ENCODE measurements at regions not wholly inside any gene's neighbourhood (a gene's known extent, or its start where the extent isn't known, plus 50 kb on each side); places are given as distances from the start of the nearest gene placed in this dataset.

DNA sequence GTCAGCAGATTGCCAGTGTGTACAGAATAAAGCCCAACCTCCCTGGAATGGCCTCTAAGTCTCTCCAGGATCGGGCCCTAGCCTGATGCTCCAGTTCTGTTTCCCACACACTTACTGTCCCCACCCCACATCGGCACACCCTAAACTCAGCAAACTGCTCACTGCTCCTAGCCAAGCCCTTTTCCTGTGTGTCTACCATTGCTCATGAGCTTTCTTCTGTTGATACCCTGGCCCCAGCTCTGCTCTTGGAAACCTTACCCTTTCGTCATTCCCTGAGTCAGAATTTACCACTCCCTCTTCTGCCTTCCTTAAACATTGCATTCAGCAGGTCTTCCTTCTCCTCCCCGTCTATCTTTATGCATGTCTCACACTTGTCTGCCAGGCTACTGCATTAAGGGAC is 158.9 kb downstream of the TMX1 start:
- no peak for DNase-seq

DNA sequence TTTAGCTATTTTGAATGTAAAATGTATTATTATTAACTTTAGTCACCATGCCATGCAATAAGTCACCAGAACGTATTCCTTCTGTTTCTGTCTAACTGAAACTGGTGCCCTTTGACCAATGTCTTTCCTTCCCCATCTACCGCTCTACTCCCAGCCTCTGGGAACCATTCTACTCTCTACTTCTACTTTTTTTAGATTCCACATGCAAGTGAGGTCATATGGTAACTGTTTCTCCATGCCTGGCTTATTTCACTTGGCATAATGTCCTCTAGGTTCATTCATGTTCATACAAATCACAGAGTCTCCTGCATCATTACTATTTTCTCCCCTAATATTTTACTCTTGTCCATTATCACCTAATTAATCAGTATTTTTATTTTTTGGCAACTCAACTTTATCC is 160.1 kb downstream of the TMX1 start:
- DNase-seq: no peak

DNA sequence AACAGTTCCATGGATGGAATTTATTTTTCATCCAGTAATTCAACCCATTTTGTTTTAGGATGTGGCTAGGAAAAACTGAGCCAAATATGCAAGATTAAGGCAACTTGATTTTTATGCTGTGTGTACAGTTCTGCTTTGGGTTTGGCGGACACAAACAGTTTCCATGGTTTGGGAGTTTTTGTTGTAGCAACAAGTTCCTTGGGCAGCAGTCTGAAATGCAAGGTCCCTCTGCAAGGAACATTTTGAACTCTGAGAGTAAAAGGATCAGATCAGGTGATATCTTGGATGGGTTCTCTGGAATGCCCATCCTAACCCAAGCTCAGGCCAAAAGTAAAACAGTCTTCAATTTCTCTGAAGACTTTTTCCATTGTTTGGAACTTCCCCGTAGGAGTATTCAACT is 161.2 kb downstream of the TMX1 start:
- no peak for DNase-seq

DNA sequence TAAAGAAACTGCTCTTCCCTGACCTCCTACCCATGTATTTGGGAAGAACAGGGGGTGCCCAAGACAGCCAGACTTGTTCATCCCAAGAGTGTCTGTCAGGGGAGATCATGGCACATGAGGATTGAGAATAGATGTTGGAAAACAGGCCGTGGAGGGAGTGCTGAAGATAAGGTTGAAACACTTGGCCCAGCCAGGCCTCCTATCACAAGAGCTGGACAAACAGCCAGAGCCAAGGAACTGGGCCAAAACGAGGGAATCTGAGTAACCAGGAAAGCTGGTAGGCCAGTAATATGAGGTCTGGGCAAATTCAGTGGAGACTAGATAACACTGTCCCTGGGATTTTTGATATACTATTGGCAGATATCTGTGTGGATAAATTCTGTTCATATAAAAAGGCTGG is 161.7 kb downstream of the TMX1 start:
- DNase-seq: no peak

DNA sequence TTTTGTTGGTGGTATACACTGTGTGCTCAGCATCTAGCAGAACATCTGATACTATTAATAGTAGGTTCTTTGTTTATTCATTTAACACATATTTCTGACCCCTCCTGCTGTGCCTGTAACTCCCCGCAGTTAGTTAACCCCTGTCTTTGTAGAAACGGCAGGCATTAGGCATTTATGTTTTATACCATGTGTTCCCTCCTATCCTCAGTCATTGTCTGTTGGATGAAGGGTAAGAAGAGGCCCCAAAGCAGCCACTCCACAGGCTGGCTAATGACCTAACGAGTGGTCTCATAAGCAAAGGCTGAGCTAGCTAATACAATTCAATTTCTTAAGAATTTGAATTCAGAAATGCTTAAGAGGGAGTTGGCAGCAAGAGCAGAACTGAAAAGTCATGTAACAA is 170.8 kb downstream of the TMX1 start:
- DNase-seq: no peak

DNA sequence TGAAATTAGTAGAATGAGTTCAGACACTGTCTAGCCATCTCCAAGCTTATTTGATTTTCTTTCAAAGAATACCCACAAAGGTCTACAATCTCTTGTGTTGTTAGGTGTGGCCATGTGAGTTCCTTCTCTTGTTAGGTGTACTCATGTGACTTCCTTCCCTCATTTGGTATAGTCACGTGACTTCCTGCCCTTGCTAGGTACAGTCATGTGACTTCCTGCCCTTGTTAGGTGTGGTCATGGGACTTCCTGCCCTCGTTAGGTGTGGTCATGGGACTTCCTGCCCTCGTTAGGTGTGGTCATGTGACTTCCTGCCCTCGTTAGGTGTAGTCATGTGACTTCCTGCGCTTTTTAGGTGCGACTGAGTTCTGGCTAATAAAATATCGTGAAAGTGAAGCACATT is 179.6 kb downstream of the TMX1 start:
- DNase-seq: no peak

DNA sequence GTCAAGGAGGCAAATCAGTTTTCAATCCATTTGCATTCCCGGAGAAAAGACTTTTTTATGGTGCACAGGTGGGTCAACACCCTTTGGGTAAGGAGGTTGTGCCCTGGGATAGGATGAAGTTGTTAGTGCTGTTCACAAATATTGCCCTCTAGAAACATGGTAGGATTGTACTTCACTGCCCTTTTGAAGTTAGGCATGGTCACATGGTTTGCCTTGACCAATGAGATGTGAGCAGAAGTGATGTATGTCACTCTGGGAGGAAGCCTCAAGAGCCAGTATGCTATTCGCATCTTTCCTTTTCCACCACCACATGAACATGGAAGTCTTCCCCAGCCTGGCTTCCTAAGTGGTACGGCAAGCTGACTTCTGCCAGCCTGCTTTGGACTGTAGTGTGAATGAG is 182.7 kb downstream of the TMX1 start:
- DNase-seq: no peak

DNA sequence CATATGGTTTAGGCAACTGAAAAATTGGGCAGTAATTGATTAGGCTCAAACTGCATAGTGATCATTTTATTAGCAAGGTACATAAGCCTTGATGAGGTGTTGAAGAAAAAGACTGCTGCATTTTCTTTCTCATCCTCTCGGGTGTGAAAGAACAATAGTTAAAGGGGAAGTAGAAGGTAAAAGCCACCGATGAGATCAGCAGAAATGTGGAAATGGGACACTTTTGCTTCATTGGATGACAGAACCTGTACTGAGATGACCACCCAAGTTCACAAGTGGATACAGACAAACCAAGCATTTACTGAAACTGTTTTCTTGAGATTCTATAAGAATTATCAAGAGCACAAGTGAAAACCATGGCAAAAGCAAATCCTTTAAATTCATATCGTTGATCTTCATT is 184.0 kb downstream of the TMX1 start:
- no peak for DNase-seq

DNA sequence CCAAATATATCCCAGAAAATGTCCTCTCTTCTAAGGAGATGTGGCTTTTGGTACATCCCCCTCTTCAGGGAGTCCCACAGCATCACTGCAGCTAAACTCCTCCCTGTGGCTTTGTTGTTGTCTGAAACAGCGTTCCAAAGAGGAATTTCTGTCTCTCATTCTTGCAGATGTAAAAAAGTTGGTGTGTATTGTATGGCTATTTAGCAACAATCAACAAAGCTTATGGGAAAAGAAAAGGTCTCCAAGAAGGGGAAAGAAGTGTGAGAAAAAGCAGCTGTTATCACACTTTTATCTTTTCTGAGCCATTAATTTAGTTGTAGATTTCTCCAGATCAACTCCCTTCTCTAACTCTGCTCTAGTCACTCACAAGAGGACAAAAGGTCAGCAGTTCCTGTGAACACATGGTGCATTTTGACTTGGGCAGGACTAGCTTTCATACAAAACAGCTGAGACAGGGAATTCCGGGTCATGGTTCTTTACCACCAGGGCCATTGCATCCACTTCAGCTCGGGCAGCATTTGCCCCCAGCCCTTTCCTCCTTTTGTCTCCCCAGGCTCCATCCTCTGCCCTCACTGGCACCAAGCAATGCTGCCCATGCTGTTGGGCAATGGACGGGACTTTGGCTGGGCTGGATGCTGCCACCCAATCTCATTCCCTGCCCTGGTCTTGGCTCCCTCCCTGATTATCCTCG is 184.7 kb downstream of the TMX1 start:
- peak; percentile 29 for DNase-seq

DNA sequence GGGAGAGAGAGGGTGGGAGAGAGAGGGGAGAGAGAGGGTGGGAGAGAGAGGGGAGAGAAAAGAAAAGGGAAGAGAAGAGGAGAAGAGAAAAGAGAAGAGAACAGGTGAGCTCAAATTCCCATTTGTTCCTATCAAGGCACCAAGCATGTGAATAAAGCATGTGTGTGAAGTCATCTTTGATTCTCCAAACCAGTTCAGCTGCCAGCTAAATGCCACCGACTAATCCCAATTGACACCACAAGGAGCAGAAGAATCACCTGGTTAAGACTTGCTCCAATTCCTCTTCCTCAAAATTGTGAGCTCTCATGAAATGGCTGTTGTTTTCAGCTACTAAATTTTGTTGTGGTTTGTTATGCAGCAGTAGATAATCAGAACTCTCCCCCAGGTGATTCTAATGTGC is 188.9 kb downstream of the TMX1 start:
- no peak for DNase-seq

DNA sequence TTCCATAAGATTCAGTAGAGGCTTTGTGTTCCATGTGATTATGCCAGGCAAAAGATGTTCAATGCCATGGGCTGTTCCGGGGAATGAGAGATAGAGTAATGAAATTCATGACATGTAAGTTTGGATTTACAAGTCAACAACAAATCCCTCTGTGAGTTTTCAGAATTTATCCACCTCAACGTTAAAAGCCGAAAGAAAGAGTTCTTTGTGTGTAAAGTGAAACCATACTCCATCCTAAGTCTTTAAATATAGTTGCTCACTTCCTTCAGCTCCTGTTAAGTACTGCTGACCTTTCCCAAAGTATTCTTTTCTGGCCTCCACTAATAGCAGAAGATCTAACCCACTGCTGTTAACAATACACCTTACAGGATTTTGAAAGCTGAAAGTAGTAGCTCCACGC is 190.0 kb downstream of the TMX1 start:
- DNase-seq: no peak

DNA sequence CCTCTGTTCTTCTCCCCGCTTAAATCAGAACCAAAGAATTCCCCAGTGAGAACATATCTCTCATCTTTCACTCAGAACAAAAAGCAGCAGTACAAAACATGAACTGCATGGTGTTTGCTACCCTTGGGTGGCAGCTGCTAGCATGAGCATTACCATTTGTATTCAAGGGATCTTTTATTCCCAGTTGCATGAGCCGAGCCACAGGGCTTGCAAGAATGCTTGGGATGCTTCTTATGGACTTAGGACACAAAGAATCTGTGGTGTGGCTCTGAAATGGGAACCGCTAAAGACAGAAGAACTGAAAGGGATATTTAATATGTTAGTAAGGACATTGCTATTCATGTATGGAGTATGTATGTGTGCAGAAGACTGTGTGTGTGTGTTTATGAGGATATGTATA is 190.6 kb downstream of the TMX1 start:
- DNase-seq: no peak

DNA sequence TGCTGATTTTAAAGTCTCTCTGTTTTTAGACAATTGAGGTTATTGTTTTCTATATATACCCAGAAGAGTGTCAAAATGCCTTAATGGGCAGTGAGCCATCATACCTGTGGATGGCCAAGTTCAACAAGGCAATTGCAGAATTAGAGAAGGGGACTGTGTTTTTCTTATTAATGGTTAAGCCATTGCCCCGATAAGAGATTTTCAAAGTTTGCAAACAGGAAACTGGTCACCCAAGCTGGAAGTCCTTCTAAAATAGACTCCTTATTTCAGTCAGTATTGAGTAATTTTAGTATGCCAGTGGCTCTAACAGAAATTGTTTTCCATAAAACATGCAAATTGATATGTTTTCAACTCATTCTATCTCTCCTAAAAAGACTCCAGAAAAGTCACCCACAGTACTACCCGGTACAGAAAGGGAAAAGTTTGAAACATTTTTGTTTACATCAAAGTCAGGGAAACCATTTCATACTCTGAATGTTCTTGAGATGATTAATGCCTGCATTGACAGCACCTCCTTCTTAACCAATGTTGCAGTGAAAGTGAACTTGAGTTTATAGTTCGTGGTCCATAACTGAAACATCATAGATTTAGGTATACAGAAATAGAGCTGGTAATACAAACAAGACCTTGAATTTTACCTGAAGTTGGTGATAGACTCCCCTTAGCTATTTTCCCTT is 191.1 kb downstream of the TMX1 start:
- DNase-seq: no peak

DNA sequence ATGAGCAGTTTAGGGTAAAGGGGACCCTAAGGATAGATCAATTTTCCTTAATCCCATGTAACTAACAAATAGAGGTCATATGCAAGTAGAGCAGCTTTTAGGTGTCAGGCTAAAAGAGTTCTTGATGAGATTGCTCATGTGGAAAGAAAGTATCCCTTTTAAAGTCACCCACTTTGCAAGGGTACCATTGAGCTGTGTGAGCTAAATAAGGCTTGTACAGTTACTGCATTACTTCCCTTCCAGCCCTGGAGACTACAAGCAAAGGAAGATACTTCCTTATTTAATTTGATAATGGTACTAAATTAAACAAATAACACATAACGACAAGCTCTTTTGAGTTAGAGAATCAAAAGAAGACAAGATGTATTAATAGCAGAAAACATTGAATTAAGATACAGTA is 191.7 kb downstream of the TMX1 start:
- no peak for DNase-seq

DNA sequence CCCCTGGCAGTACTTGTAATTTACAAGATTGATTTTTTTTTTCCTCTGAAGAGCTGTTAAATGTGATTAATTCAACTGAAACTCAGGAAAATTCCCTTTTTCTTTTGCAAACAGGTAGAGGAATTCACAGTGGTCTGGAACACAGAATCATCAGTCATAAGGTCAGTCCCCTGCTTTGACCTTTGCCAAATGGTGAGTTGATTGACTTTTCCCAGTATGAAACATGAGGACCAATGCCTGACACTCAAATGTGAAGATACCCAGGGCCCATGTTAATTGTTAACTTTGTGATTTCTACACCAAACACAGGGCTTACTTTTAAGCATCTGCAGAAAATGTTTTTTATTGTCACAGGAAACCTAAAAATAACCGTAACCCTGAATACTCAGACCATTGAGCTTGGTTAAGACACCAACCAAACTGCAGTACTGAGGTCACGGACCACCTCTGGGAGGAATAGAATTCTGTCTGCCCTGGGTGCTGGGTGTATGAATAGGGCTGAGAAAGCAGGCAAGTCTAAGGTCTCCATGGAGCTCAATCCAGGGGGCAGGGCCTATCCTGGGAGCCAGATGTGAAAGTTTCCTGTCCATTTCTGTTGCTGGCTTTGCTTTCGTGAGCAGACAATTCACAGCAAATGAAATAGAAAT is 192.4 kb downstream of the TMX1 start:
- DNase-seq: no peak

DNA sequence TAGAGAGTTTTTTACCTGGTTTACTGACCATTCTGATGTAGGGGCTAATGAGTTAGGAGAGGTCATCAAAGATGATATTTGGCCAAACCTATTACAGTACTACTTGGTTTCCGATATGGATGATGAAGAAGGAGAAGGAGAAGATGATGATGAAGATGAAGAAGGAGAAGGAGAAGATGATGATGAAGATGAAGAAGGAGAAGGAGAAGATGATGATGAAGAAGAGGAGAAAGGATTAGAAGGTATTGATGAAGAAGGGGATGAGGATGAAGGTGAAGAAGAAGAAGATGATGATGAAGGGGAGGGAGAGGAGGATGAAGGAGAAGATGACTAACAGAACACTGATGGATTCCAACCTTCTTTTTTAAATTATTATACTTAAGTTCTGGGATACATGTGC is 196.6 kb downstream of the TMX1 start:
- no peak for DNase-seq

DNA sequence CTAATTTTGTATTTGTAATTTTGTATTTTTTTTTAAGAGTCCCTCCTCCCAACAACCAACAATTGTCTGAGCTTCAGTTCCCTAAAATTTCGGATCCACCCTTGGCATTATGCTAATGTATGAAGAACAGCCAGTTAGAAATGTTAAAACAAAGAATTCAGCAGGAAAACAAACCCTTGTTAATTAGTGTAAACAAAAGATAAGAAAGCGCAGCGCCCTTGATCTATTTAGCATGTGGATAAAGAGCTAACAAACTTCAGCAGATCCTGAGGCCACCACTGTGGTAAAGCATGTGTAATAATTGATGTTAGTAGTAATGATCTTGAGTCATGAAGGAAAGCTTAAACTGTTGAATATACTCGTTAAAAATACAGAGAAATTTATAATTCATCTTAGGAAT is 199.8 kb downstream of the TMX1 start:
- DNase-seq: no peak

DNA sequence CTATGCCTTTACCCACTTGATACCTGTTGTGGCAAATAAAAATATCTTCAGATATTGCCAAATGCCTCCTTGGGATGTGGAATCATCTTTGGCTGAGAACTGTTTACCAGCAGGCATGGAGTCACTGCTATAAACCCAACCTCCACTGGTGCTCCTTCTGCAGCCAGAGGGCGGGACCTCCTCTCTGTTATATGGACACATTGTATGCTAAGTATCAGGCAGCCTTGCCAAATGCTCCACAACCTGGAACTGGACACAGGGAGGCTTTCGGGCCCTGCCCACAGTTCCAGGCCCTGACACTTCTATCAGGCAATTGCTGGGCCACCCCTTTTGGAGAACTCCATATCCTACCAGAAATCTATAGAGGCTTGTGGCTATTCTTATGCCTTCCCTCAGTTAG is 201.0 kb downstream of the TMX1 start:
- DNase-seq: no peak

DNA sequence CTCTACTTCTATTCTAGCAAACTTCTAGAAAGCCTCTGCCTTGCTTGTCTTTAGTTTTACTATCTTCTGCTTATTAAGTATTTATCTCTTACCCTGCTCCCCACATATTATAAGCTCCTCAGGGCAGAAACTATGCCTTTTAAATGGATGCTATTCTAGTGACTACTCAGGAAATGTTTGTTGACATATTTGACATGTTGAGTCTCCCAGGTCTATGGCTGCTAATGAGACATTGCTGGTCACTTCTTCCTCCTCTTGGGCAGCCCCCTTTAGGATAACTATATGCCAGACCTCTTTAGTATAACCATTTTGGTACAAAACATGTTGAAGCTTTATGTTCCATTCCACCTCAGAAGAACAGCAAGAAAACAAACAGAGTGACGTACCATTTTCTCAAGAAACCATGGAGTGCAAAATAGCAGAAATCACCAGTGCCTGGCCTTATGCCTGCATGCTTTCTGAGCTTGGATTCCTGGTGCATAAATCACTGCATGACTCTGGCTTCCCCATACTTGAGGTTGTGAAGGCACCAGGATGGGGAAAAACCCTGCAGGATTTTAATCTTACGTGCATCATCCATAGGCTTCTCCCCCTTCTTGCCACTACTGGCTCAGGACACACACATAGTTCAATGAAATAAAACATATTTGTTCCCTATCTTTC is 202.6 kb downstream of the TMX1 start:
- DNase-seq: no peak

DNA sequence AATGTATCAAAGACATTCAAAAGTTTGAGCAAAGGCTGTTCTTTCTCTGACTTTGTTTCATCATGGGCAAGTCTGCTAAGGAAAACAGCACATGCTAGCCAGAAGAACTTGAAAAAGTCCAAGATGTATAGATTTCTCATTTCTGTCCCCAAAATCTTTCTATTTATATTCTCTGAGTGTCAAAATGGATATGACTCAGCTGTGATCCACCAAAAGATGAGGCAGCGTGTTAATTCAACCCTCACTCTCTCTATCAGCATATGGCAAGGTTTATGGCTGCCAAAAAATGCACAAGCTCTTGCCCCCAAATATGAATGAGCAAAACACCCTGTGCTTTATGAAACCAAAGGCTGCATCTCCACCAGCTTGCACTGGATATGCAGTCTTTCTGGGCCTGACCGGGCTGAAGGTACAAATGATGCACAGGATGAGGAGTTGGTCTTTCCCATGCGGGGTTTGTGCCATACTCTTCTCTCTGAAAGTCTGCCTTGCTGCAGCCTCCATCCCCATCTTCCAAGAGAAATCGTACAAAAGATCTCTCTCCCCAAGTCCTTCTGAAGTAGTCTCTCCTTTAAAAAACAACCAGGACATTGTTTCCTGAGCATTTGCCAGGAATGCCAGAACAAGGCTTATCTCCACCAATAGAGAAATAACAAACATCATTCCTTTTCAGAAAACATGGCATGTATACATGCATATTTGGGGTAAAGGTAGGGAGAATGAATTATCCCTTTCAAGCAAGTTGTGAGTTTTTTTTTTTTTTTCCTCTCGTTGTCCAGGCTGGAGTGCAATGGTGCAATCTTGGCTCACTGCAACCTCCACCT is 203.4 kb downstream of the TMX1 start:
- no peak for DNase-seq

DNA sequence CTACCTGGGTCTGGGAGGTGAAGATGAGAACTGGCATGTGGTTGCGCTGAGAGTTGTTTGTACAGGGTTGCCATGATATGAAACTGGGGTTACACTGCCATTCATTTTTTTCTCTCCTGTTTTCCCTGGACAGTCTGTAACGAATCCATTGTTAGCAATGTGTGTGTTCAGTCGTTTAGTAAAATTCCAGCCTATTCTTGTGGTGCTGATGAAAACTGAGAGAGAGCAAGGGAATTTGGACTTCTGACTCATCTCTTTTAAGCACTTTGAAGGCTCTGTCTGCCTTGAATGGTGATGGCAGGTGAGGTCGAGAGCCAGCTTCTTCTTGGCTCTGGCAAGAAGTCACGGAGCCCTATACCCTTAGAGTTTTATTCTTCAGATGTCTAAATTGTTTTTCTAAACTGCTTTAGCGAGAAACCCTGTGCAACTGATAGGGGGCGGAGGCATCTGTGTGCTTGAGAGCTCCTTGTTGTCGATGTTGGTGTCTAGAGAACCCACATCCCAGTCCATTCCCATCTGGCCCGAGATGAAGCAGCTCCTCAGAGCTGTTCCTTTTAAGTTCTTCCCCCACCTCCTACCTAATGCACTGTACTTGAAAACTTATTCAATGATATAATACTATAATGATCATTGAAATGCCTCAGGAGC is 204.4 kb downstream of the TMX1 start:
- DNase-seq: no peak

DNA sequence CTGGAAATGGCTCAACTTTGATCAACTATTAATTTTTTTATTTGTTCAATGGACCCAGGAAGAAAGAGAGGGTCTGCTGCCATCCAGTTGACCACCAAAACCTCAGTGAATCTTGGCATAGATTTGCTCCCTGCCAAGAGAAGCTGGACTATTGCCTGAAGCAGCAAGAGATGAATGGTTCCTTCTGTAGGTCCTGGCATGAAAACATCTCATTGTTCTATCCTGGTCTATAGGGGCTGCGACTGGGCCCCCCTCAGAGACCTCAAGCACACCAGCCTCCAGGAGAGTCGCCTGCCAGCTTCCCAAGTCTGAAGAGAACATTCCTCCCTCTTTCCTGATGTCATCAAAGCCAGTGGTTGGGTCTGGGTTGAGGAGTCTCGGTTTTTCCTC is 204.9 kb downstream of the TMX1 start:
- no peak for DNase-seq
